Endodermal cell (in vitro differentiated cells): ENCODE measurements at regions not wholly inside any gene's neighbourhood (a gene's known extent, or its start where the extent isn't known, plus 50 kb on each side); places are given as distances from the start of the nearest gene placed in this dataset.

Experiments used
- DNase-seq: peaks from one replicate; pipeline ENCODE4 v3.0.0-alpha.2; 2017
- H3K27ac ChIP-seq: 2 replicates; pipeline ENCODE4 v1.5.1; 2013; ENCODE audit warnings: mild to moderate bottlenecking, low read depth, low read length, moderate library complexity
- H3K27me3 ChIP-seq: 2 replicates; pipeline ENCODE4 v1.6.1; 2013; ENCODE audit warnings: mild to moderate bottlenecking, low read length, moderate library complexity; ENCODE audit not compliant: insufficient read depth, control insufficient read depth, poor library complexity, severe bottlenecking
- H3K36me3 ChIP-seq: 2 replicates; pipeline ENCODE4 v1.7.0; 2013; ENCODE audit warnings: mild to moderate bottlenecking, low read length, moderate library complexity; ENCODE audit not compliant: control insufficient read depth, insufficient read depth
- H3K4me1 ChIP-seq: one replicate; pipeline ENCODE4 v1.7.0; 2013; ENCODE audit warnings: low read length; ENCODE audit not compliant: control insufficient read depth, insufficient read depth
- H3K4me3 ChIP-seq: 2 replicates; pipeline ENCODE4 v1.5.1; 2013; ENCODE audit warnings: mild to moderate bottlenecking, low read length, moderate library complexity
- H3K9ac ChIP-seq: 2 replicates; pipeline ENCODE4 v1.6.1; 2013; ENCODE audit warnings: mild to moderate bottlenecking, low read length, moderate library complexity; ENCODE audit not compliant: poor library complexity, severe bottlenecking; ENCODE audit errors: extremely low read depth
- H3K9me3 ChIP-seq: 2 replicates; pipeline ENCODE4 v1.6.1; 2013; ENCODE audit warnings: mild to moderate bottlenecking, low read length, moderate library complexity; ENCODE audit not compliant: control insufficient read depth
- H3K27ac Mint-ChIP-seq: 2 replicates; pipeline ENCODE4 v1.8.0; 2020; ENCODE audit warnings: mixed read lengths
- H3K27me3 Mint-ChIP-seq: 2 replicates; pipeline ENCODE4 v1.8.0; 2021; ENCODE audit warnings: mild to moderate bottlenecking, mixed read lengths; ENCODE audit not compliant: insufficient read depth
- H3K36me3 Mint-ChIP-seq: 2 replicates; pipeline ENCODE4 v1.8.0; 2020; ENCODE audit warnings: low read depth, mixed read lengths
- H3K4me1 Mint-ChIP-seq: 2 replicates; pipeline ENCODE4 v1.8.0; 2020; ENCODE audit warnings: mixed read lengths
- H3K4me3 Mint-ChIP-seq: 2 replicates; pipeline ENCODE4 v1.8.0; 2020; ENCODE audit warnings: mild to moderate bottlenecking, moderate library complexity, mixed read lengths
- H3K9me3 Mint-ChIP-seq: 2 replicates; pipeline ENCODE4 v1.8.0; 2020; ENCODE audit warnings: mild to moderate bottlenecking, mixed read lengths
- WGBS, 2 experiments: methylation state at CpG; one replicate each; pipeline versions ENCODE4 v1.1.5 to v1.1.7; 2013; ENCODE audit warnings: missing lambda C conversion rate in 2 of 2, mixed read lengths in 1 of 2; ENCODE audit not compliant: insufficient coverage in 1 of 2, insufficient read length in 1 of 2; 5-methylcytosine and 5-hydroxymethylcytosine counted together
- TF ChIP-seq, protein P1 (sequence below): fragments of 200-600 bp; sonication (generic); conservative IDR thresholded peaks from 2 replicates; pipeline ENCODE4 v1.5.0; 2021; ENCODE audit warnings: antibody characterized with exemption, mild to moderate bottlenecking

DNA sequence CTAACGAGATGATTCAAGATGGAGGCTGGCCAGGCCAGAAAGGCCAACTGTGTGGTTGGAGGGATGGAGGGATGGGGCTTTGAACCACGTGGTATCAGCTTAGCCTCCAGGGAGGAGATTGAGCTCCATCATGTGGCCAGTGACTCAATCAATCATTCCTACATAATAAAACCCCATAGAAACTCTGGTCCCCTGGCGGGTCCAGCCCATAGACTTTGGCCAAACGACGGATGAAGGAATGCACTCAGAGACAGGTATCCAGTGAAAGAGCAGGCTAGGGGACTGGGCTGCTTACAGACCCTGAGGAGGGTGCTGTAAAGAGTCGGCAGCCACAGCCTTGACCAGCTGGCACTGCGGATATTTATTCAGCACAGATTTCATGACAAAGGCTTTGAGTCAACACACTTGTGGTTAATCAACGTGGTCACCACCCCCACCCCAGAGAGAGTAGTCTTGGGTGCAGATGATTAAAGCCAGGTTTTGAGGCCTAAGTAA, 308.7 kb upstream of the TNRC6C start:
- peak overlapping the region; percentile 54 for H3K4me3 ChIP-seq
- Mint-ChIP-seq H3K27me3 (no peaks in the 10 kb centered on the region), H3K4me1 (peaks cover 3% of the 10 kb centered on the region), H3K27ac (no peak overlapping the region), H3K9me3 (peaks cover 38% of the 10 kb centered on the region), H3K4me3 (no peak overlapping the region), H3K36me3 (no peaks in the 10 kb centered on the region)
- H3K9ac ChIP-seq, result no peak overlapping the region
- no peaks in the 10 kb centered on the region for H3K27me3 ChIP-seq
- peak; percentile 41 for DNase-seq
- no peaks in the 10 kb centered on the region for H3K36me3 ChIP-seq
- H3K9me3 ChIP-seq, result peaks cover 49% of the 10 kb centered on the region
- WGBS, 2 experiments, result 75 to 93% methylated on average over 5 to 8 of the region's 8 CpGs
- no peak overlapping the region for H3K27ac ChIP-seq
- H3K4me1 ChIP-seq, result no peaks in the 10 kb centered on the region
- TF ChIP-seq, protein P1, sequence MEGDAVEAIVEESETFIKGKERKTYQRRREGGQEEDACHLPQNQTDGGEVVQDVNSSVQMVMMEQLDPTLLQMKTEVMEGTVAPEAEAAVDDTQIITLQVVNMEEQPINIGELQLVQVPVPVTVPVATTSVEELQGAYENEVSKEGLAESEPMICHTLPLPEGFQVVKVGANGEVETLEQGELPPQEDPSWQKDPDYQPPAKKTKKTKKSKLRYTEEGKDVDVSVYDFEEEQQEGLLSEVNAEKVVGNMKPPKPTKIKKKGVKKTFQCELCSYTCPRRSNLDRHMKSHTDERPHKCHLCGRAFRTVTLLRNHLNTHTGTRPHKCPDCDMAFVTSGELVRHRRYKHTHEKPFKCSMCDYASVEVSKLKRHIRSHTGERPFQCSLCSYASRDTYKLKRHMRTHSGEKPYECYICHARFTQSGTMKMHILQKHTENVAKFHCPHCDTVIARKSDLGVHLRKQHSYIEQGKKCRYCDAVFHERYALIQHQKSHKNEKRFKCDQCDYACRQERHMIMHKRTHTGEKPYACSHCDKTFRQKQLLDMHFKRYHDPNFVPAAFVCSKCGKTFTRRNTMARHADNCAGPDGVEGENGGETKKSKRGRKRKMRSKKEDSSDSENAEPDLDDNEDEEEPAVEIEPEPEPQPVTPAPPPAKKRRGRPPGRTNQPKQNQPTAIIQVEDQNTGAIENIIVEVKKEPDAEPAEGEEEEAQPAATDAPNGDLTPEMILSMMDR, result no peak

DNA sequence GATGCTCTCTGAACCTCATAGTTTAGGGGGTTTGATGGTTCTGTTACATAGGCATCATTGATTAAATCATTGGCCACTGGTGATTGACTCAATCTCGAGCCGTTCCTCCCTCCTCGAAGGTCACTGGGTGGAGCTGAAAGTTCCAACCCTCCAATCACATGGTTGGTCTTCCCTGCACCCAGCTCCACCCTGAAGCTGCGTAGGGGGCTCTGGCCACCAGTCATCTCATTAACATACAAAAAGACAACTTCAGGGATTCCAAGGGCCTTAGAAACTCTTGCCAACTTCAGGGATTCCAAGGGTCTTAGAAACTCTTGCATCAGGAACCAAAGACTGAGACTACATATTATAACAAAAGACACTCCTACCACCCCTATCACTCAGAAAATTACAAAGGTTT, 306.5 kb upstream of the TNRC6C start:
- no peak overlapping the region for H3K9ac ChIP-seq
- Mint-ChIP-seq H3K4me3 (no peak overlapping the region), H3K27ac (no peak overlapping the region), H3K36me3 (no peaks in the 10 kb centered on the region), H3K4me1 (peaks cover 4% of the 10 kb centered on the region), H3K27me3 (no peaks in the 10 kb centered on the region), H3K9me3 (peaks cover 38% of the 10 kb centered on the region)
- DNase-seq, result no peak
- TF ChIP-seq, protein P1, result no peak
- no peak overlapping the region for H3K4me3 ChIP-seq
- H3K36me3 ChIP-seq, result no peaks in the 10 kb centered on the region
- WGBS, 2 experiments, result 73 to 79% methylated on average over 4 of the region's 4 CpGs
- H3K9me3 ChIP-seq, result peaks cover 49% of the 10 kb centered on the region
- H3K27me3 ChIP-seq, result no peaks in the 10 kb centered on the region
- no peaks in the 10 kb centered on the region for H3K4me1 ChIP-seq
- H3K27ac ChIP-seq, result no peak overlapping the region

DNA sequence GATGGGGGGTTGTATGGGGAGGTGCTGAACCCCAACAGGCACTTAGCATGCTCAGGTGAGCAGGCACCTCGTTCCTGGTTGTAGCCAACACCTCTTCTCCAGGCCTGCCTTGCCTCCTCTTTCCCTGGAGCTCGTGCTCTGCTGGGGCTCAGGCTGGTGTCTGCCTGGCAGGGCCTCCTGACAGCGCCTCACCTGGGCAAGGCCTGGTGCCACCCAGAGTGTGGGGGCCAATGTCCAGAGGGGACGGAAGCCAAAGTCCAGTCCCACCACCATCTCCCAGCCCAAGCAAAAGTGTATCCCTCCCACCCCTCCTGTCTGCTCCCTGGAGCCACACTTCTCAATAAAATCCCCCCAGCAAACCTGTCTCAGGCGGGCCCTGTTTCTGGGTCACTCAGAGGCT, 304.2 kb upstream of the TNRC6C start:
- TF ChIP-seq, protein P1, result no peak
- H3K27me3 ChIP-seq, result no peaks in the 10 kb centered on the region
- H3K9me3 ChIP-seq, result peaks cover 27% of the 10 kb centered on the region
- H3K9ac ChIP-seq, result no peak overlapping the region
- H3K4me1 ChIP-seq, result no peaks in the 10 kb centered on the region
- H3K36me3 ChIP-seq, result no peaks in the 10 kb centered on the region
- Mint-ChIP-seq H3K27me3 (peaks cover 2% of the 10 kb centered on the region), H3K27ac (no peak overlapping the region), H3K4me1 (peaks cover 4% of the 10 kb centered on the region), H3K36me3 (no peaks in the 10 kb centered on the region), H3K4me3 (no peak overlapping the region), H3K9me3 (peaks cover 32% of the 10 kb centered on the region)
- 85 to 100% methylated on average over 2 to 5 of the region's 5 CpGs for WGBS, 2 experiments
- no peak overlapping the region for H3K27ac ChIP-seq
- DNase-seq, result no peak
- H3K4me3 ChIP-seq, result no peak overlapping the region
